Neural progenitor cell (in vitro differentiated cells): ENCODE measurements at regions not wholly inside any gene's neighbourhood (a gene's known extent, or its start where the extent isn't known, plus 50 kb on each side); places are given as distances from the start of the nearest gene placed in this dataset.

Experiments used
- DNase-seq: peaks from one replicate; pipeline ENCODE4 v3.0.0-alpha.2; 2016; ENCODE audit warnings: low spot score
- H2AFZ ChIP-seq: fragments of 200-600 bp; sonication (generic); replicated peaks from 2 replicates; pipeline ENCODE4 v1.6.1; 2016; ENCODE audit warnings: antibody characterized with exemption
- H3F3A ChIP-seq: fragments of 200-600 bp; sonication (generic); 2 replicates; pipeline ENCODE4 v1.6.1; 2016; ENCODE audit warnings: antibody characterized with exemption, low read depth
- H3K27ac ChIP-seq: fragments of 200-600 bp; sonication (generic); 2 replicates; pipeline ENCODE4 v1.5.1; 2016; ENCODE audit warnings: mild to moderate bottlenecking
- H3K27me3 ChIP-seq: fragments of 200-600 bp; sonication (generic); 2 replicates; pipeline ENCODE4 v1.6.1; 2016; ENCODE audit warnings: mild to moderate bottlenecking, moderate library complexity
- H3K36me3 ChIP-seq: fragments of 200-600 bp; sonication (generic); 2 replicates; pipeline ENCODE4 v1.5.1; 2016
- H3K4me1 ChIP-seq: fragments of 200-600 bp; sonication (generic); 2 replicates; pipeline ENCODE4 v1.6.1; 2016; ENCODE audit warnings: mixed run types
- H3K4me2 ChIP-seq: fragments of 200-600 bp; sonication (generic); 2 replicates; pipeline ENCODE4 v1.6.1; 2016
- H3K4me3 ChIP-seq: fragments of 200-600 bp; sonication (generic); 2 replicates; pipeline ENCODE4 v1.5.1; 2016
- H3K79me2 ChIP-seq: fragments of 200-600 bp; sonication (generic); 2 replicates; pipeline ENCODE4 v1.6.1; 2016; ENCODE audit warnings: low read depth
- H3K9ac ChIP-seq: fragments of 200-600 bp; sonication (generic); 2 replicates; pipeline ENCODE4 v1.6.1; 2016
- H3K9me3 ChIP-seq: fragments of 200-600 bp; sonication (generic); 2 replicates; pipeline ENCODE4 v1.5.1; 2016; ENCODE audit warnings: low read depth
- H4K20me1 ChIP-seq: fragments of 200-600 bp; sonication (generic); 2 replicates; pipeline ENCODE4 v1.6.1; 2016; ENCODE audit warnings: low read depth
- H3K27ac Mint-ChIP-seq: 3 replicates; pipeline ENCODE4 v1.8.0; 2021; ENCODE audit warnings: mixed read lengths
- H3K27me3 Mint-ChIP-seq: 2 replicates; pipeline ENCODE4 v1.8.0; 2022; ENCODE audit warnings: low read depth, mild to moderate bottlenecking, inconsistent platforms, moderate library complexity, mixed read lengths; ENCODE audit not compliant: insufficient read depth
- H3K36me3 Mint-ChIP-seq: 3 replicates; pipeline ENCODE4 v1.8.0; 2021; ENCODE audit warnings: mixed read lengths
- H3K4me1 Mint-ChIP-seq: 3 replicates; pipeline ENCODE4 v1.8.0; 2021; ENCODE audit warnings: mixed read lengths
- H3K4me3 Mint-ChIP-seq: 3 replicates; pipeline ENCODE4 v1.8.0; 2021; ENCODE audit warnings: mild to moderate bottlenecking, moderate library complexity, mixed read lengths
- H3K9me3 Mint-ChIP-seq: 3 replicates; pipeline ENCODE4 v1.8.0; 2020; ENCODE audit warnings: mixed read lengths
- EZH2 ChIP-seq: fragments of 200-600 bp; sonication (generic); IDR thresholded peaks from 2 replicates; pipeline ENCODE4 v1.6.1; 2017; ENCODE audit warnings: antibody characterized with exemption, mild to moderate bottlenecking, moderate library complexity
- EZH2phosphoT487 ChIP-seq: fragments of 200-600 bp; sonication (generic); IDR thresholded peaks from 2 replicates; pipeline ENCODE4 v1.6.1; 2017; ENCODE audit warnings: antibody characterized with exemption
- TF ChIP-seq, protein P1 (sequence below): fragments of 200-600 bp; sonication (generic); IDR thresholded peaks from 2 replicates; pipeline ENCODE4 v1.5.1; 2017; ENCODE audit warnings: antibody characterized with exemption, mild to moderate bottlenecking

DNA sequence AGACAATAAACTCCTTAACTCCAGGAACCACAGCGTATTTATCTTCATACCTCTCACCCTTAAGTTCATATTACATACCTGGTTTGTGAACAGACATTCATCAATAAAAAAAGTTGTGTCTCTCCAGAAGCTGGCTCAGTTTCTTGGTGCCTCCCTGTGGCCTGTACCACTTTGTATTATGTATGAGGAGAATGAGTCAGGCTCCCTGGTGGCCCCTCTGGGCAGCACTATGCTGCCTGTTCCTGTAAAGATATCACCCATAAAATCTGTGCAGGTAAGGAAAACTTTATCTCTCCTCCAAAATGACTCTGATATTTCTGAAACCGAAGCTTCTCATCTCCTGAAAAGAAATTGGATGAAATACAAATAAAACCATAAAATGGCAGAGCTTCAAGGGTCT, 198.4 kb upstream of the NT5C1B start:
- H2AFZ ChIP-seq, result no peak overlapping the region
- H3K36me3 ChIP-seq, result no peaks in the 10 kb centered on the region
- no peak overlapping the region for H3K4me3 ChIP-seq
- TF ChIP-seq EZH2phosphoT487 (no peak), EZH2 (no peak)
- TF ChIP-seq, protein P1, sequence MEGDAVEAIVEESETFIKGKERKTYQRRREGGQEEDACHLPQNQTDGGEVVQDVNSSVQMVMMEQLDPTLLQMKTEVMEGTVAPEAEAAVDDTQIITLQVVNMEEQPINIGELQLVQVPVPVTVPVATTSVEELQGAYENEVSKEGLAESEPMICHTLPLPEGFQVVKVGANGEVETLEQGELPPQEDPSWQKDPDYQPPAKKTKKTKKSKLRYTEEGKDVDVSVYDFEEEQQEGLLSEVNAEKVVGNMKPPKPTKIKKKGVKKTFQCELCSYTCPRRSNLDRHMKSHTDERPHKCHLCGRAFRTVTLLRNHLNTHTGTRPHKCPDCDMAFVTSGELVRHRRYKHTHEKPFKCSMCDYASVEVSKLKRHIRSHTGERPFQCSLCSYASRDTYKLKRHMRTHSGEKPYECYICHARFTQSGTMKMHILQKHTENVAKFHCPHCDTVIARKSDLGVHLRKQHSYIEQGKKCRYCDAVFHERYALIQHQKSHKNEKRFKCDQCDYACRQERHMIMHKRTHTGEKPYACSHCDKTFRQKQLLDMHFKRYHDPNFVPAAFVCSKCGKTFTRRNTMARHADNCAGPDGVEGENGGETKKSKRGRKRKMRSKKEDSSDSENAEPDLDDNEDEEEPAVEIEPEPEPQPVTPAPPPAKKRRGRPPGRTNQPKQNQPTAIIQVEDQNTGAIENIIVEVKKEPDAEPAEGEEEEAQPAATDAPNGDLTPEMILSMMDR, result no peak
- H3K27me3 Mint-ChIP-seq, result peaks cover 2% of the 10 kb centered on the region
- H3K79me2 ChIP-seq, result no peaks in the 10 kb centered on the region
- H3K4me1 Mint-ChIP-seq, result no peaks in the 10 kb centered on the region
- H4K20me1 ChIP-seq, result peaks cover 2% of the 10 kb centered on the region
- no peaks in the 10 kb centered on the region for H3K36me3 Mint-ChIP-seq
- H3K4me1 ChIP-seq, result no peaks in the 10 kb centered on the region
- H3K27me3 ChIP-seq, result peaks cover 78% of the 10 kb centered on the region
- H3K27ac Mint-ChIP-seq, result no peak overlapping the region
- H3K9me3 Mint-ChIP-seq, result no peaks in the 10 kb centered on the region
- no peaks in the 10 kb centered on the region for H3K9me3 ChIP-seq
- H3K4me2 ChIP-seq, result no peak overlapping the region
- H3K27ac ChIP-seq, result no peak overlapping the region
- H3K4me3 Mint-ChIP-seq, result no peak overlapping the region
- no peaks in the 10 kb centered on the region for H3F3A ChIP-seq
- no peak overlapping the region for H3K9ac ChIP-seq
- DNase-seq, result no peak

DNA sequence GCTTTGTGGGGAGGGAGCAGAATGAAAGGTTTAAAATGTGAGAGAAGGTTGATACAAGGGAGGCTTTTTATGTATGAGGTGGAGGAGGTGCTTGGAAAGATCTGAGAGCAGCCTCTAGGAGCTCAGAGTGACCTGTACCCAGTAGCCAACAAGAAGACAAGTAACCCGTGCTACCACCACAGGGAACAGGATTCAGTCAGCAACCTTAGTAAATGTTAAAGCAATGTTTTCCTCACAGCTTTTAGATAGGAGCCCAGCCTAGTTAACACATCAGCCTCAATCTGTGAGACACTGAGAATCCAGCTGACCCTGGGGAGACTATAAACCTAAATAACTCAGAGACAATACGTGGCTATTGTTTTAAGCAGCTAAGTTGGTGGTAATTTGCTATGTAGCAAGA, 194.9 kb upstream of the NT5C1B start:
- Mint-ChIP-seq H3K36me3 (no peaks in the 10 kb centered on the region), H3K4me1 (no peaks in the 10 kb centered on the region), H3K4me3 (no peak overlapping the region), H3K27ac (no peak overlapping the region), H3K27me3 (no peaks in the 10 kb centered on the region), H3K9me3 (no peaks in the 10 kb centered on the region)
- Histone ChIP-seq H3K4me2 (no peak overlapping the region), H3K4me1 (no peaks in the 10 kb centered on the region), H3K9ac (no peak overlapping the region), H4K20me1 (peaks cover 7% of the 10 kb centered on the region), H3K27me3 (peaks cover 98% of the 10 kb centered on the region), H3K36me3 (no peaks in the 10 kb centered on the region), H3K79me2 (no peaks in the 10 kb centered on the region), H2AFZ (no peak overlapping the region), H3F3A (no peaks in the 10 kb centered on the region), H3K9me3 (no peaks in the 10 kb centered on the region), H3K27ac (no peak overlapping the region), H3K4me3 (no peak overlapping the region)
- TF ChIP-seq, protein P1, result no peak
- TF ChIP-seq EZH2, result no peak
- TF ChIP-seq EZH2phosphoT487, result no peak
- no peak for DNase-seq

DNA sequence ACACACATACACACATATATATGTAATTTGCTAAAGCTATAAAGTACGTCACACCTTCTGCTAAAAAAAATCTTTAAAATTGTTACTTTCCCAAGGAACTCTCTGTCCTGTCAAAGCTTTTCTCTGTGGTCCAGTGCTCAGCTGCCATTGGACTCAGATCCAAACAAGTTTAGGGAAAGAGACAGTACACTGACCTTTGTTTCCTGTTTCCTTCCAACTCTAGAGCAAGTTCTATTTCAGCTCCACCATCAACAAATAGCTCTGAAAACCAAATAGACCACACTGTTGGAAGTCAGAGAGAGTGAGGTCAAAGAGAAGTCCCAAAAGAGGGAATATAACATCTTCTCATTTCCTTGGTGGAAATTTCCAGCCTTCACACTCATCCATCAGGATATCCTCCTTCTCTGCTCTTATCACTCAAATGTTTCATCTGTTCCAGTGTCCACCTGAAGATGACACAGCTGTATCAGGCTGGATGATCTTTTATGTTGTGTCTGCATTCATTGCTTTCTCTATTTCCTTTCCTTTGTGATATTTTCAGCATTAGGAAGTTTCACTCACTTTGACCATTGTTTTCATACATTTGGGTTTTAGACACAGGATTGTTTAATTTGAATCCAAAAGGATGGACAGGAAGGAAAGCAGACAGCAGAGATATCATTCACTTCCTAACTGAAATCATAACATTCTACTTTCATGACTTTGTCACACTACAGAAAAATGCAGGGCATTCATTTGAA, 192.3 kb upstream of the NT5C1B start:
- TF ChIP-seq EZH2phosphoT487 (no peak), EZH2 (no peak)
- TF ChIP-seq, protein P1, result no peak
- Histone ChIP-seq H3K27me3 (peaks cover 100% of the 10 kb centered on the region), H3K9me3 (no peaks in the 10 kb centered on the region), H3K36me3 (no peaks in the 10 kb centered on the region), H3F3A (peaks cover 15% of the 10 kb centered on the region), H3K27ac (no peak overlapping the region), H3K9ac (no peak overlapping the region), H3K4me1 (peaks cover 6% of the 10 kb centered on the region), H4K20me1 (peaks cover 24% of the 10 kb centered on the region), H2AFZ (no peak overlapping the region), H3K4me2 (no peak overlapping the region), H3K79me2 (no peaks in the 10 kb centered on the region), H3K4me3 (no peak overlapping the region)
- Mint-ChIP-seq H3K27ac (no peak overlapping the region), H3K36me3 (no peaks in the 10 kb centered on the region), H3K27me3 (no peaks in the 10 kb centered on the region), H3K4me3 (no peak overlapping the region), H3K9me3 (no peaks in the 10 kb centered on the region), H3K4me1 (peaks cover 5% of the 10 kb centered on the region)
- no peak for DNase-seq
